ENCODE measurements at regions not wholly inside any gene's neighbourhood (a gene's known extent, or its start where the extent isn't known, plus 50 kb on each side); places are given as distances from the start of the nearest gene placed in this dataset.
A peak's percentile ranks its signal among the peaks of the same experiment; 100 is the strongest.

DNA sequence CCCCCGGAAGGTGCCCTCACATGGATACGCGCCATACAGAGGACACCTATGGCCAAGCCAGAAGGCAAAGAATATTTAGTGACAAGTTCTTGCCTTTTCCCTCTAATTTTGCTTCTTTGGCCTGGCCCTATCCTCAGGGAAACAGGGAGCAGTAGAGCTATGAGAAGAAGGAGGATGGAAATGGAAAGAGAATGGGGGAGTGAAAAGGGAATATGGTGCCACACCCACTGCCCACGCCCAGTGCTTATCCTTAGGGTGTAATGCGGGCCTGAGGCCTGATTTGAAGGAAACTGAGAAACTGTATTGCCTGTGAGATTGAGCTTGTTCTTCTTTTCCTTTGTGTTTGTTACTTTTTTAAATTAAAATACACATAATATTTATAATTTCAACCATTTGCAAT, 255.1 kb downstream of the HS3ST3A1 start:
- DNase-seq, result no peak
- no peaks in the 10 kb centered on the region for H4K20me1 ChIP-seq (ENCODE audit: insufficient read depth, low read length)
- H3K9me3 ChIP-seq (replicated peaks in 1 of 2; ENCODE audit: control insufficient read depth in 1 of 2, insufficient read depth in 1 of 2, low read length in 2 of 2), result peaks cover 0 to 6% of the 10 kb centered on the region in 2 donors
- H3K4me1 ChIP-seq (ENCODE audit: control insufficient read depth in 1 of 2, insufficient read depth in 2 of 2, low read length in 2 of 2), result no peaks in the 10 kb centered on the region
- no peak overlapping the region for H3K4me2 ChIP-seq (replicated peaks; ENCODE audit: extremely low read depth, low read length, poor library complexity, severe bottlenecking)
- no peak overlapping the region for H3K4me3 ChIP-seq (replicated peaks in 1 of 3; ENCODE audit: low read depth in 2 of 3, low read length in 3 of 3)
- Mint-ChIP-seq H3K27ac (peak overlapping the region in 2 of 7 donors; percentile 10 to 84), H3K4me1 (no peaks in the 10 kb centered on the region), H3K9me3 (peaks cover 4 to 20% (median 10%) of the 10 kb centered on the region in 7 donors), H3K27me3 (ENCODE audit: low read depth in 3 of 3) (peaks cover 0 to 6% (median 1%) of the 10 kb centered on the region in 3 donors), H3K36me3 (no peaks in the 10 kb centered on the region), H3K4me3 (no peak overlapping the region)
- TF ChIP-seq, protein P1, sequence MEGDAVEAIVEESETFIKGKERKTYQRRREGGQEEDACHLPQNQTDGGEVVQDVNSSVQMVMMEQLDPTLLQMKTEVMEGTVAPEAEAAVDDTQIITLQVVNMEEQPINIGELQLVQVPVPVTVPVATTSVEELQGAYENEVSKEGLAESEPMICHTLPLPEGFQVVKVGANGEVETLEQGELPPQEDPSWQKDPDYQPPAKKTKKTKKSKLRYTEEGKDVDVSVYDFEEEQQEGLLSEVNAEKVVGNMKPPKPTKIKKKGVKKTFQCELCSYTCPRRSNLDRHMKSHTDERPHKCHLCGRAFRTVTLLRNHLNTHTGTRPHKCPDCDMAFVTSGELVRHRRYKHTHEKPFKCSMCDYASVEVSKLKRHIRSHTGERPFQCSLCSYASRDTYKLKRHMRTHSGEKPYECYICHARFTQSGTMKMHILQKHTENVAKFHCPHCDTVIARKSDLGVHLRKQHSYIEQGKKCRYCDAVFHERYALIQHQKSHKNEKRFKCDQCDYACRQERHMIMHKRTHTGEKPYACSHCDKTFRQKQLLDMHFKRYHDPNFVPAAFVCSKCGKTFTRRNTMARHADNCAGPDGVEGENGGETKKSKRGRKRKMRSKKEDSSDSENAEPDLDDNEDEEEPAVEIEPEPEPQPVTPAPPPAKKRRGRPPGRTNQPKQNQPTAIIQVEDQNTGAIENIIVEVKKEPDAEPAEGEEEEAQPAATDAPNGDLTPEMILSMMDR (IDR thresholded peaks at IDR 0.05), result no peak
- no peaks in the 10 kb centered on the region for H3K36me3 ChIP-seq (replicated peaks in 1 of 2; ENCODE audit: control insufficient read depth in 1 of 2, insufficient read depth in 2 of 2, low read length in 2 of 2)
- no CpG with 5 or more reads among the region's 5 CpGs for WGBS (ENCODE audit: insufficient coverage)
- H3K27ac ChIP-seq (ENCODE audit: low read depth in 1 of 2, low read length in 2 of 2), result no peak overlapping the region
- H3K27me3 ChIP-seq (ENCODE audit: control insufficient read depth in 2 of 2, insufficient read depth in 2 of 2, low read length in 2 of 2), result no peaks in the 10 kb centered on the region
- H3K9ac ChIP-seq (ENCODE audit: insufficient read depth, low read length, poor library complexity, severe bottlenecking), result no peak overlapping the region
- H3K79me2 ChIP-seq (ENCODE audit: insufficient read depth, low read length), result no peaks in the 10 kb centered on the region
- intact Hi-C loops (cut with micrococcal nuclease), result no loop called here
- H2AFZ ChIP-seq (ENCODE audit: insufficient read depth, low read depth, low read length, poor library complexity, severe bottlenecking), result no peak overlapping the region

DNA sequence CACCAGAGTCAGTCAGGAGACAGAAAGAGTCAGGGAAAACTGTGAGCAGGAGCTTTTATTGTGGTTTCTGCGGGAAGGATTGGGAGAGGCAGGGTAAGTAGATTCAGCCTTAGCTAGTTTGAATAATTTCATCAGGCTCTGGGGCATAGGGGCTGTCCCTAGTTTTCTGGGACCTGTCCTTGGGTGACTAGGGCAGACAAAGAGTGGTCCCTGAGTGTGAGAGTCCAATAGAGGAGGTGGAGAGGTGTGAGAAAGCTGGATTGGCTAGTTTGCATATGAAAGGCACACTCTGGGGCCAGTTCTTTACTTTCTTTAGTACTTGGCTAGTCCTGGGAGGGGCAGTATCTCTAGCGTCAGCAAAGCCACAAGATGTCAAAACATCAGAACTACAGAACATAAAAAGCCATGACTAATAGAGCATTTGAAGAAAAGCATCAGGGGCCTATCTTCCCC, 255.6 kb downstream of the HS3ST3A1 start:
- H3K9ac ChIP-seq (ENCODE audit: insufficient read depth, low read length, poor library complexity, severe bottlenecking), result no peak overlapping the region
- peak in 1 of 3 donors; percentile 10 for DNase-seq
- Mint-ChIP-seq H3K4me3 (no peak overlapping the region), H3K27ac (peak overlapping the region in 1 of 7 donors; percentile 1), H3K36me3 (no peaks in the 10 kb centered on the region), H3K4me1 (no peaks in the 10 kb centered on the region), H3K27me3 (ENCODE audit: low read depth in 3 of 3) (peaks cover 0 to 6% (median 2%) of the 10 kb centered on the region in 3 donors), H3K9me3 (peaks cover 4 to 20% (median 10%) of the 10 kb centered on the region in 7 donors)
- no peaks in the 10 kb centered on the region for H4K20me1 ChIP-seq (ENCODE audit: insufficient read depth, low read length)
- H2AFZ ChIP-seq (ENCODE audit: insufficient read depth, low read depth, low read length, poor library complexity, severe bottlenecking), result no peak overlapping the region
- H3K4me1 ChIP-seq (ENCODE audit: control insufficient read depth in 1 of 2, insufficient read depth in 2 of 2, low read length in 2 of 2), result no peaks in the 10 kb centered on the region
- no peaks in the 10 kb centered on the region for H3K36me3 ChIP-seq (replicated peaks in 1 of 2; ENCODE audit: control insufficient read depth in 1 of 2, insufficient read depth in 2 of 2, low read length in 2 of 2)
- WGBS (ENCODE audit: insufficient coverage), result 83% methylated on average over 1 of the region's 2 CpGs
- peaks cover 0 to 6% of the 10 kb centered on the region in 2 donors for H3K9me3 ChIP-seq (replicated peaks in 1 of 2; ENCODE audit: control insufficient read depth in 1 of 2, insufficient read depth in 1 of 2, low read length in 2 of 2)
- no peaks in the 10 kb centered on the region for H3K27me3 ChIP-seq (ENCODE audit: control insufficient read depth in 2 of 2, insufficient read depth in 2 of 2, low read length in 2 of 2)
- H3K4me3 ChIP-seq (replicated peaks in 1 of 3; ENCODE audit: low read depth in 2 of 3, low read length in 3 of 3), result no peak overlapping the region
- H3K4me2 ChIP-seq (replicated peaks; ENCODE audit: extremely low read depth, low read length, poor library complexity, severe bottlenecking), result no peak overlapping the region
- intact Hi-C loops (cut with micrococcal nuclease), result no loop called here
- TF ChIP-seq, protein P1 (IDR thresholded peaks at IDR 0.05), result no peak
- no peak overlapping the region for H3K27ac ChIP-seq (ENCODE audit: low read depth in 1 of 2, low read length in 2 of 2)
- H3K79me2 ChIP-seq (ENCODE audit: insufficient read depth, low read length), result no peaks in the 10 kb centered on the region

Data from CD14-positive monocyte (primary cell).